ENCODE measurements at regions not wholly inside any gene's neighbourhood (a gene's known extent, or its start where the extent isn't known, plus 50 kb on each side); places are given as distances from the start of the nearest gene placed in this dataset.
"Not testable (repeated sequence)": the region's sequence is repeated elsewhere in the genome, so short reads cannot be mapped to it uniquely, and the experiment has no call there.

DNA sequence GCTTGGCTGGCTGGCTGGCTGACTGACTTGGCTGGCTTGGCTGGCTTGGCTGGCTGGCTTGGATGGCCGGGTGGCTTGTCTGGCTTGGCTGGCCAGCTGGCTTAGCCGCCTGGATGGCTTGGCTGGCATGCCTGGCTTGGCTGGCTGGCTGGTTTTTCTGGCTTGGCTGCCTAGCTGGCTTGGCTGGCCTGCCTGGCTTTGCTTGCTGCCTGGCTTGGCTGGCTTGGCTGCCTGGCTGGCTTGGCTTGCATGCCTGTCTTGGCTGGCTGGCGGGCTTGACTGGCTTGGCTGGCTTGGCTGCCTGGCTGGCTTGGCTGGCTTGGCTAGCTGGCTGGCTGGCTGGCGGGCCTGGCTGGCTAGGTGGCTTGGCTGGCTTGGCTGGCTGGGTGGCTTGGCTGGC is 2830.5 kb downstream of the RPIA start:
- H3K4me1 Mint-ChIP-seq; intact Hi-C loops (cut with micrococcal nuclease); H3K9ac ChIP-seq (ENCODE audit: insufficient read depth, low read length, poor library complexity, severe bottlenecking); H3K4me3 ChIP-seq (replicated peaks in 1 of 3; ENCODE audit: low read depth in 2 of 3, low read length in 3 of 3); H3K36me3 Mint-ChIP-seq; H3K79me2 ChIP-seq (ENCODE audit: insufficient read depth, low read length); H3K27me3 Mint-ChIP-seq (ENCODE audit: low read depth in 3 of 3); H3K27ac ChIP-seq (ENCODE audit: low read depth in 1 of 2, low read length in 2 of 2); DNase-seq; H3K4me2 ChIP-seq (replicated peaks; ENCODE audit: extremely low read depth, low read length, poor library complexity, severe bottlenecking); H4K20me1 ChIP-seq (ENCODE audit: insufficient read depth, low read length); H3K4me3 Mint-ChIP-seq; H3K4me1 ChIP-seq (ENCODE audit: control insufficient read depth in 1 of 2, insufficient read depth in 2 of 2, low read length in 2 of 2); H3K27me3 ChIP-seq (ENCODE audit: control insufficient read depth in 2 of 2, insufficient read depth in 2 of 2, low read length in 2 of 2); H3K27ac Mint-ChIP-seq; H2AFZ ChIP-seq (ENCODE audit: insufficient read depth, low read depth, low read length, poor library complexity, severe bottlenecking); H3K36me3 ChIP-seq (replicated peaks in 1 of 2; ENCODE audit: control insufficient read depth in 1 of 2, insufficient read depth in 2 of 2, low read length in 2 of 2): not testable (repeated sequence)
- peaks cover 0 to 26% (median 9%) of the 10 kb centered on the region in 7 donors for H3K9me3 Mint-ChIP-seq
- no CpG with 5 or more reads among the region's 4 CpGs for WGBS (ENCODE audit: insufficient coverage)
- peaks cover 1 to 15% of the 10 kb centered on the region in 2 donors for H3K9me3 ChIP-seq (replicated peaks in 1 of 2; ENCODE audit: control insufficient read depth in 1 of 2, insufficient read depth in 1 of 2, low read length in 2 of 2)

DNA sequence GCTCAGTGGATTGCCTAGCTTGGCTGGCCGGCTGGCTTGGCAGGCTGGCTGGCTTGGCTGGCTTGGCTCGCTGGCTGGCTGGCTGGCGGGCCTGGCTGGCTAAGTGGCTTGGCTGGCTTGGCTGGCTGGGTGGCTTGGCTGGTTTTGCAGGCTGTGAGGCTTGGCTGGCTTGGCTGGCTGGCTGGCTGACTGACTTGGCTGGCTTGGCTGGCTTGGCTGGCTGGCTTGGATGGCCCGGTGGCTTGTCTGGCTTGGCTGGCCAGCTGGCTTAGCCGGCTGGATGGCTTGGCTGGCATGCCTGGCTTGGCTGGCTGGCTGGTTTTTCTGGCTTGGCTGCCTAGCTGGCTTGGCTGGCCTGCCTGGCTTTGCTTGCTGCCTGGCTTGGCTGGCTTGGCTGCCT is 2831.4 kb downstream of the RPIA start:
- H3K4me1 Mint-ChIP-seq; H3K36me3 ChIP-seq (replicated peaks in 1 of 2; ENCODE audit: control insufficient read depth in 1 of 2, insufficient read depth in 2 of 2, low read length in 2 of 2); H3K27ac Mint-ChIP-seq; H3K79me2 ChIP-seq (ENCODE audit: insufficient read depth, low read length); H3K9ac ChIP-seq (ENCODE audit: insufficient read depth, low read length, poor library complexity, severe bottlenecking); H3K27me3 Mint-ChIP-seq (ENCODE audit: low read depth in 3 of 3); H4K20me1 ChIP-seq (ENCODE audit: insufficient read depth, low read length); H3K4me2 ChIP-seq (replicated peaks; ENCODE audit: extremely low read depth, low read length, poor library complexity, severe bottlenecking); H3K27me3 ChIP-seq (ENCODE audit: control insufficient read depth in 2 of 2, insufficient read depth in 2 of 2, low read length in 2 of 2); H3K4me3 ChIP-seq (replicated peaks in 1 of 3; ENCODE audit: low read depth in 2 of 3, low read length in 3 of 3); H3K36me3 Mint-ChIP-seq; H3K27ac ChIP-seq (ENCODE audit: low read depth in 1 of 2, low read length in 2 of 2); intact Hi-C loops (cut with micrococcal nuclease); DNase-seq; H3K4me1 ChIP-seq (ENCODE audit: control insufficient read depth in 1 of 2, insufficient read depth in 2 of 2, low read length in 2 of 2); H3K4me3 Mint-ChIP-seq; H2AFZ ChIP-seq (ENCODE audit: insufficient read depth, low read depth, low read length, poor library complexity, severe bottlenecking): not testable (repeated sequence)
- WGBS (ENCODE audit: insufficient coverage): no CpG with 5 or more reads among the region's 5 CpGs
- peaks cover 8 to 24% of the 10 kb centered on the region in 2 donors for H3K9me3 ChIP-seq (replicated peaks in 1 of 2; ENCODE audit: control insufficient read depth in 1 of 2, insufficient read depth in 1 of 2, low read length in 2 of 2)
- peaks cover 4 to 35% (median 18%) of the 10 kb centered on the region in 7 donors for H3K9me3 Mint-ChIP-seq

DNA sequence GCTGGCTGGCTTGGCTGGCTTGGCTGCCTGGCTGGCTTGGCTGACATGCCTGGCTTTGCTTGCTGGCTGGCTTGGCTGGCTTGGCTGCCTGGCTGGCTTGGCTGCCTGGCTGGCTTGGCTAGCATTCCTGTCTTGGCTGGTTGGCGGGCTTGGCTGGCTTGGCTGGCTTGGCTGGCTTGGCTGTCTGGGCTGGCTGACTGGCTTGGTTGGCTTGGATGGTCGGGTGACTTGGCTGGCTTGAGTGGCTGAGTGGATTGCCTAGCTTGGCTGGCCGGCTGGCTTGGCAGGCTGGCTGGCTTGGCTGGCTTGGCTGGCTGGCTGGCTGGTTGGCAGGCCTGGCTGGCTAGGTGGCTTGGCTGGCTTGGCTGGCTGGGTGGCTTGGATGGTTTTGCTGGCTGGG is 2832.3 kb downstream of the RPIA start:
- H3K36me3 ChIP-seq (replicated peaks in 1 of 2; ENCODE audit: control insufficient read depth in 1 of 2, insufficient read depth in 2 of 2, low read length in 2 of 2); H3K36me3 Mint-ChIP-seq; intact Hi-C loops (cut with micrococcal nuclease); H4K20me1 ChIP-seq (ENCODE audit: insufficient read depth, low read length); H3K27ac Mint-ChIP-seq; H3K79me2 ChIP-seq (ENCODE audit: insufficient read depth, low read length); H3K27ac ChIP-seq (ENCODE audit: low read depth in 1 of 2, low read length in 2 of 2); H2AFZ ChIP-seq (ENCODE audit: insufficient read depth, low read depth, low read length, poor library complexity, severe bottlenecking); H3K4me1 Mint-ChIP-seq; H3K4me2 ChIP-seq (replicated peaks; ENCODE audit: extremely low read depth, low read length, poor library complexity, severe bottlenecking); H3K9ac ChIP-seq (ENCODE audit: insufficient read depth, low read length, poor library complexity, severe bottlenecking); DNase-seq; H3K4me1 ChIP-seq (ENCODE audit: control insufficient read depth in 1 of 2, insufficient read depth in 2 of 2, low read length in 2 of 2); H3K27me3 Mint-ChIP-seq (ENCODE audit: low read depth in 3 of 3); H3K4me3 Mint-ChIP-seq; H3K4me3 ChIP-seq (replicated peaks in 1 of 3; ENCODE audit: low read depth in 2 of 3, low read length in 3 of 3); H3K27me3 ChIP-seq (ENCODE audit: control insufficient read depth in 2 of 2, insufficient read depth in 2 of 2, low read length in 2 of 2): not testable (repeated sequence)
- peaks cover 4 to 35% (median 18%) of the 10 kb centered on the region in 7 donors for H3K9me3 Mint-ChIP-seq
- no CpG with 5 or more reads among the region's 3 CpGs for WGBS (ENCODE audit: insufficient coverage)
- H3K9me3 ChIP-seq (replicated peaks in 1 of 2; ENCODE audit: control insufficient read depth in 1 of 2, insufficient read depth in 1 of 2, low read length in 2 of 2): peaks cover 8 to 20% of the 10 kb centered on the region in 2 donors

DNA sequence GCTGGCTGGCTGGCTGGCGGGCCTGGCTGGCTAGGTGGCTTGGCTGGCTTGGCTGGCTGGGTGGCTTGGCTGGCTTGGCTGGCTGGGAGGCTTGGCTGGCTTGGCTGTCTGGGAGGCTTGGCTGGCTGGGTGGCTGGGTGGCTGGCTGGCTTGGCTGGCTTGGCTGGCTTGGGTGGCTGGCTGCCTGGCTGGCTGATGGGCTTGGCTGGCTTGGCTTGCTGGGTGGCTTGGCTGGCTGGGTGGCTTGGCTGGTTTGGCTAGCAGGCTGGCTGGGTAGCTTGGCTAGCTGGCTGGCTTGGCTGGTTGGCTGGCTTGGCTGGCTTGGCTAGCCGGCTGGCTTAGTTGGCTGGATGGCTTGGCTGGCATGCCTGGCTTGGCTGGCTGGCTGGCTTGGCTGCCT is 2834.1 kb downstream of the RPIA start:
- H3K4me3 Mint-ChIP-seq; H3K27me3 ChIP-seq (ENCODE audit: control insufficient read depth in 2 of 2, insufficient read depth in 2 of 2, low read length in 2 of 2); H3K4me2 ChIP-seq (replicated peaks; ENCODE audit: extremely low read depth, low read length, poor library complexity, severe bottlenecking); H3K79me2 ChIP-seq (ENCODE audit: insufficient read depth, low read length); DNase-seq; H3K4me1 ChIP-seq (ENCODE audit: control insufficient read depth in 1 of 2, insufficient read depth in 2 of 2, low read length in 2 of 2); H3K27ac ChIP-seq (ENCODE audit: low read depth in 1 of 2, low read length in 2 of 2); H3K27ac Mint-ChIP-seq; H2AFZ ChIP-seq (ENCODE audit: insufficient read depth, low read depth, low read length, poor library complexity, severe bottlenecking); H3K4me1 Mint-ChIP-seq; H3K36me3 ChIP-seq (replicated peaks in 1 of 2; ENCODE audit: control insufficient read depth in 1 of 2, insufficient read depth in 2 of 2, low read length in 2 of 2); H3K27me3 Mint-ChIP-seq (ENCODE audit: low read depth in 3 of 3); intact Hi-C loops (cut with micrococcal nuclease); H4K20me1 ChIP-seq (ENCODE audit: insufficient read depth, low read length); H3K9ac ChIP-seq (ENCODE audit: insufficient read depth, low read length, poor library complexity, severe bottlenecking); H3K36me3 Mint-ChIP-seq; H3K4me3 ChIP-seq (replicated peaks in 1 of 3; ENCODE audit: low read depth in 2 of 3, low read length in 3 of 3): not testable (repeated sequence)
- peaks cover 8 to 20% of the 10 kb centered on the region in 2 donors for H3K9me3 ChIP-seq (replicated peaks in 1 of 2; ENCODE audit: control insufficient read depth in 1 of 2, insufficient read depth in 1 of 2, low read length in 2 of 2)
- no CpG with 5 or more reads among the region's 2 CpGs for WGBS (ENCODE audit: insufficient coverage)
- peaks cover 4 to 25% (median 18%) of the 10 kb centered on the region in 7 donors for H3K9me3 Mint-ChIP-seq
